ENCODE measurements at regions not wholly inside any gene's neighbourhood (a gene's known extent, or its start where the extent isn't known, plus 50 kb on each side); places are given as distances from the start of the nearest gene placed in this dataset.

DNA sequence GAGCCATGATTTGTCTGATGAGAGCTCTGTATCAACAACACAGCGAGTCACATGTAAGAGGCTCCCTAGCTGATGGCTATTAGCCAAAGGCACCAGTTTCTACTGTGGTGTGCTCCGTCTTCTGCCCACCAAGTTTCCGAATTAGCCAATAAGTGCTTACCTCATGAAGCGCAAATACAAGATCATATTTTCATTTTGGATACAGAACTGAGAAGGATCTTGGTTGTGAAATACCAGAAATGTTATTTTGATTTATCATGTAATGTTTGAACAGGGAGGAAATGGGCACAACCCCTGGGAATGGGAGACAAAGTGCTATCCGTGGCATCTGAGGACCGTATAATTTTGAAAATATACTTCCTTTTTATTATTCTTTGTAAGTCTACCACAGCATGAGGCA lies 234.3 kb downstream of the DACT1 start (continued):
- TF ChIP-seq HSF1 (IDR thresholded peaks at IDR 0.05; ENCODE audit: low read depth, low read length) (no peak), NRF1 (conservative IDR thresholded peaks at IDR 0.05; ENCODE audit: low read depth, low read length) (no peak), IRF4 (IDR thresholded peaks at IDR 0.05; ENCODE audit: low read depth, low read length) (no peak), ZNF207 (IDR thresholded peaks at IDR 0.05; ENCODE audit: borderline replicate concordance) (no peak)

DNA sequence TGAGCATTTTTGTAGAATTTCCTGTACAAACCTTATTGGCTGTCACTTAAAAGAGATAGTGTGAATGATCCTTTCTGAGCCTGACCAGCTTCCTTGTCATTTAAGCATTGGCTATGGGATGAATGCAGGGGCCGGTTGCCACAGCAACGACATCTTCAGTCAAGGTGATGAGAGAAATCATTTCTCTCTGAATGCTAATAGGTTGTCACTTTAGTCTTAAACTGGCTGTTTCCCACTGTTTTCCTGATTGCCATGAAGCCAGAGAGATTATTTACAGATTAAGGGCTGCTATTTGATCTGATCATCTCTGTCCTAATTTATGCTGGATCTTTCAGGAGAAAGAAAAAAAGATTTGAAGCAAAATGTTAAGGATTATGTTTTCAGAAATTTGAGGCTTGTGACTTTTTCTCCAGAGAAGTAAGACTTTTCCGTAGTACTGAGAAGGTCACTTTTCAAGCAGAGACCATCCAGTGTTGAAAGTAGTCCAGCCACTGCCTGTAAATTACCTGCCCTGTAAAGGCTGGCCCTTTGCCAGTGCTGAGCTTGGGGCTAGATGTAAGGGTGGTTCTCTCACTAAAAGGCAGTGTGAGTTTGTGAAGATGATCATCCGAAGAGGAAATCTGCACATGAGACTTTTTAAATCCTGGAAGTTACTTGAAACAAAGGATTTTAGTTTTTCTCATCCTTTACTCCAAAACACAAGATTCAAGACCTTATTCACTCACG lies 235.6 kb downstream of the DACT1 start:
- no peaks in the 10 kb centered on the region for H3K36me3 ChIP-seq (ENCODE audit: control insufficient read depth in 2 of 2, insufficient read depth in 2 of 2, low read length in 1 of 2)
- FAIRE-seq: no peak
- no peak for DNase-seq (ENCODE audit: low read depth, low spot score)
- H3K79me2 ChIP-seq (ENCODE audit: control insufficient read depth, insufficient read depth, low read length): no peaks in the 10 kb centered on the region
- in situ Hi-C loops (cut with MboI) (no loop called here), intact Hi-C loops (cut with micrococcal nuclease; ENCODE audit: unreplicated experiment) (no loop called here)
- no peak overlapping the region for H3K4me3 ChIP-seq
- no peak overlapping the region for H3K27ac ChIP-seq (ENCODE audit: control insufficient read depth, insufficient read depth)
- POLR2A ChIA-PET: no interaction called here
- WGBS (ENCODE audit: insufficient coverage, insufficient replicate concordance, low lambda C conversion rate, missing lambda C conversion rate): 69% methylated on average over 5 of the region's 5 CpGs
- H4K20me1 ChIP-seq (ENCODE audit: control insufficient read depth, insufficient read depth): no peaks in the 10 kb centered on the region
- CTCF ChIA-PET: no interaction called here
- no peaks in the 10 kb centered on the region for H3K27me3 ChIP-seq (replicated peaks in 1 of 2; ENCODE audit: control insufficient read depth in 2 of 2, insufficient read depth in 2 of 2, low read length in 1 of 2)
- no peaks in the 10 kb centered on the region for H3K4me1 ChIP-seq (ENCODE audit: control insufficient read depth, insufficient read depth, low read length)
- no peak for ATAC-seq
- no peak overlapping the region for H3K4me2 ChIP-seq (ENCODE audit: control insufficient read depth, insufficient read depth)
- SMC1A ChIA-PET (ENCODE audit: uncharacterized antibody, unreplicated experiment): interaction anchor here (1.0 to 1.3 kb wide), 3 partner anchors 36 to 156 kb away, joined by 3 to 4 read pairs (median 3); no protein-coding TSS in a partner anchor
- H3K9ac ChIP-seq (ENCODE audit: control insufficient read depth, insufficient read depth, low read length): no peak overlapping the region
- H2AFZ ChIP-seq (ENCODE audit: control insufficient read depth, low read depth, low read length): no peak overlapping the region
- no TSS peak for BruUV-seq (replicated peaks)
- H3K9me3 ChIP-seq (replicated peaks; ENCODE audit: control insufficient read depth, insufficient read depth, low read length): no peaks in the 10 kb centered on the region
- RAD21 ChIA-PET (ENCODE audit: unreplicated experiment): no interaction called here
- no peak for TF ChIP-seq POLR2AphosphoS5 (IDR thresholded peaks at IDR 0.05; ENCODE audit: low read length)
- TF ChIP-seq NFYA (IDR thresholded peaks at IDR 0.05; ENCODE audit: borderline replicate concordance, low read depth, low read length): no peak
- TF ChIP-seq ZSCAN29 (IDR thresholded peaks at IDR 0.05): no peak
- TF ChIP-seq IKZF1 (conservative IDR thresholded peaks at IDR 0.05): no peak
- TF ChIP-seq GATAD2B (conservative IDR thresholded peaks at IDR 0.05; ENCODE audit: low read depth): no peak
- TF ChIP-seq IKZF2 (IDR thresholded peaks at IDR 0.05): no peak
- TF ChIP-seq RELB (IDR thresholded peaks at IDR 0.05; ENCODE audit: low read depth): no peak
- no peak for TF ChIP-seq SIX5 (IDR thresholded peaks at IDR 0.05; ENCODE audit: low read depth, low read length, severe bottlenecking)
- TF ChIP-seq KLF5 (IDR thresholded peaks at IDR 0.05; ENCODE audit: partially characterized antibody): no peak
- no peak for TF ChIP-seq TAF1 (IDR thresholded peaks at IDR 0.05; ENCODE audit: borderline replicate concordance, low read depth, low read length)
- no peak for TF ChIP-seq CTCF (IDR thresholded peaks at IDR 0.05 in 2 of 3, conservative IDR thresholded peaks at IDR 0.05 in 1 of 3; ENCODE audit: control insufficient read depth in 2 of 3, extremely low read depth in 1 of 3, insufficient read depth in 1 of 3, low read depth in 3 of 3, low read length in 3 of 3)
- no peak for TF ChIP-seq ATF2 (IDR thresholded peaks at IDR 0.05; ENCODE audit: low read length)

All from GM12878 (cell line).